ENCODE measurements at regions not wholly inside any gene's neighbourhood (a gene's known extent, or its start where the extent isn't known, plus 50 kb on each side); places are given as distances from the start of the nearest gene placed in this dataset.
A peak's percentile ranks its signal among the peaks of the same experiment; 100 is the strongest.

- Mint-ChIP-seq H3K27me3 (ENCODE audit: low read depth) (no peaks in the 10 kb centered on the region), H3K4me1 (no peaks in the 10 kb centered on the region), H3K36me3 (ENCODE audit: low read depth) (no peaks in the 10 kb centered on the region), H3K9me3 (no peaks in the 10 kb centered on the region), H3K27ac (no peak overlapping the region), H3K4me3 (no peak overlapping the region)
- TF ChIP-seq, protein P1, sequence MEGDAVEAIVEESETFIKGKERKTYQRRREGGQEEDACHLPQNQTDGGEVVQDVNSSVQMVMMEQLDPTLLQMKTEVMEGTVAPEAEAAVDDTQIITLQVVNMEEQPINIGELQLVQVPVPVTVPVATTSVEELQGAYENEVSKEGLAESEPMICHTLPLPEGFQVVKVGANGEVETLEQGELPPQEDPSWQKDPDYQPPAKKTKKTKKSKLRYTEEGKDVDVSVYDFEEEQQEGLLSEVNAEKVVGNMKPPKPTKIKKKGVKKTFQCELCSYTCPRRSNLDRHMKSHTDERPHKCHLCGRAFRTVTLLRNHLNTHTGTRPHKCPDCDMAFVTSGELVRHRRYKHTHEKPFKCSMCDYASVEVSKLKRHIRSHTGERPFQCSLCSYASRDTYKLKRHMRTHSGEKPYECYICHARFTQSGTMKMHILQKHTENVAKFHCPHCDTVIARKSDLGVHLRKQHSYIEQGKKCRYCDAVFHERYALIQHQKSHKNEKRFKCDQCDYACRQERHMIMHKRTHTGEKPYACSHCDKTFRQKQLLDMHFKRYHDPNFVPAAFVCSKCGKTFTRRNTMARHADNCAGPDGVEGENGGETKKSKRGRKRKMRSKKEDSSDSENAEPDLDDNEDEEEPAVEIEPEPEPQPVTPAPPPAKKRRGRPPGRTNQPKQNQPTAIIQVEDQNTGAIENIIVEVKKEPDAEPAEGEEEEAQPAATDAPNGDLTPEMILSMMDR (IDR thresholded peaks at IDR 0.05; ENCODE audit: unreplicated experiment in 3 of 3), result peak in 2 of 3 experiments; percentile 14 to 22
These were observed 340.8 kb downstream of the RDH14 start for GRCh38 chr2:18219676-18220075.

GRCh38 chr2:18218160-18218933, 339.9 kb downstream of the KCNS3 start:
- TF ChIP-seq, protein P1 (IDR thresholded peaks at IDR 0.05; ENCODE audit: unreplicated experiment in 3 of 3), result no peak
- no peak overlapping the region for H3K27ac Mint-ChIP-seq
- H3K36me3 Mint-ChIP-seq (ENCODE audit: low read depth), result no peaks in the 10 kb centered on the region

DNA sequence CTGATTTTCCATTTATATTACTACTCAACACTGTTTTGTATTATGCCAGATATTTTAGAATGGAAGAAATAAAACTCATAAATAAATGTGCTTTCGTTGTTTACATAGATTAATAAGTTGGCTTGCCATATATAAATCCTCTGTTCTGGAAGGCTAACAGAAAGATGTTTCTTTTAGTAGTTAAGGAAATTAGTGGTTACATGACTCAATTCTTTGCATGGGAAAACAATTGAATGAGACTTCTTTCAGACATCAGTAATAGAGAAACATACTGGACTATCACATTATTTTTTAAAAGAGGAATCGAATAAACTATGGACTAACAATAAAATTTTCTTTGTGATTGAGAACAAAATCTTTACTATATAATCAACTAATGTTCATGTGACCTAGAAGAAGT, 336.5 kb downstream of the KCNS3 start:
- no peaks in the 10 kb centered on the region for H3K9me3 Mint-ChIP-seq
- TF ChIP-seq, protein P1 (IDR thresholded peaks at IDR 0.05; ENCODE audit: unreplicated experiment in 3 of 3), result no peak
- peaks cover 12% of the 10 kb centered on the region for H3K27me3 Mint-ChIP-seq (ENCODE audit: low read depth)
- H3K4me1 Mint-ChIP-seq, result no peaks in the 10 kb centered on the region
- no peak overlapping the region for H3K27ac Mint-ChIP-seq
- no peaks in the 10 kb centered on the region for H3K36me3 Mint-ChIP-seq (ENCODE audit: low read depth)
- no peak overlapping the region for H3K4me3 Mint-ChIP-seq

More at GRCh38 chr2:18218160-18218933, 339.9 kb downstream of the KCNS3 start:
- H3K27me3 Mint-ChIP-seq (ENCODE audit: low read depth), result peaks cover 7% of the 10 kb centered on the region
- no peak overlapping the region for H3K4me3 Mint-ChIP-seq
- no peaks in the 10 kb centered on the region for H3K4me1 Mint-ChIP-seq
- H3K9me3 Mint-ChIP-seq, result no peaks in the 10 kb centered on the region

GRCh38 chr2:18213986-18214385, 335.5 kb downstream of the KCNS3 start:
- H3K4me1 Mint-ChIP-seq, result no peaks in the 10 kb centered on the region
- no peaks in the 10 kb centered on the region for H3K9me3 Mint-ChIP-seq
- H3K4me3 Mint-ChIP-seq, result no peak overlapping the region
- TF ChIP-seq, protein P1 (IDR thresholded peaks at IDR 0.05; ENCODE audit: unreplicated experiment in 3 of 3), result no peak
- H3K27ac Mint-ChIP-seq, result no peak overlapping the region
- H3K27me3 Mint-ChIP-seq (ENCODE audit: low read depth), result peaks cover 17% of the 10 kb centered on the region
- no peaks in the 10 kb centered on the region for H3K36me3 Mint-ChIP-seq (ENCODE audit: low read depth)

DNA sequence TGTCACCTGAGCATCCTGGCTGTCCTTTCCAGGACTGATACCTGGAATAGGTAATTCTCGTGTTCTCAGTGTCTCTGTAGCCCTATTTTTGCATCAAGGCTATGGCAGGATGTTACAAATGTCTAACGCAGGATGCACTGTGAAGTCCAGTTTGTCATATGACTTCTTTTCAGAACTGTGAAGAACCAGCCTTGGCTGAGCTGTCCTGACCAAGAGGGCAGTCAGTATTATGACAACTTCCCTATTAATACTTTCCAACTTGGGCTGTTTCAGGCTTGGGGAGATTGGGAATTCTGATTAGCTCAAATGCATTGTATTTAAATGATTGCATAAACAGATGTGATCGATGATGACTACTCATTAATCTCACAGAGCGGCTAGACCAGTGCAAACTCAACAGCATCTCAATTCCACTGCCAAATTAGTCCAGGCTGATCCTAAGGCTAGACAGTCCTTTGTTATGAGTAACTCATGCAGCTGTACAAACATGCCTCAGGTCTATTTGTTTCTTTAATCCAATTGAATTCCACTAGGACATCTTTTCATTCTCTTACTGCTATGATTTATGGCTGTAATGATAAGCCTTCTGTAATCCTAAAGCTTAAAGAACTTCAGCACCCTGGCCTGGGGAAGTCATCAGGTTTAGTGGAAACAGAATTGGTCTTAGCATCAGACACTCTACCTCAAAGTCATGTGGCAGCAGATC, 331.6 kb downstream of the KCNS3 start:
- Mint-ChIP-seq H3K4me3 (no peak overlapping the region), H3K27ac (no peak overlapping the region), H3K9me3 (no peaks in the 10 kb centered on the region), H3K36me3 (ENCODE audit: low read depth) (no peaks in the 10 kb centered on the region), H3K4me1 (no peaks in the 10 kb centered on the region), H3K27me3 (ENCODE audit: low read depth) (peaks cover 17% of the 10 kb centered on the region)
- TF ChIP-seq, protein P1 (IDR thresholded peaks at IDR 0.05; ENCODE audit: unreplicated experiment in 3 of 3), result no peak
